Heart left ventricle (tissue), 16 donors: ENCODE measurements at regions not wholly inside any gene's neighbourhood (a gene's known extent, or its start where the extent isn't known, plus 50 kb on each side); places are given as distances from the start of the nearest gene placed in this dataset.

Experiments used
- ATAC-seq, 4 donors: fragments of 200-7000 bp; cut with Tn5 transposase; one replicate each; pipeline ENCODE4 v1.9.1; 2020 to 2022; ENCODE audit warnings: moderate library complexity in 4 of 4, mild to moderate bottlenecking in 3 of 4, moderate number of reproducible peaks in 1 of 4
- DNase-seq, 5 donors: peaks; one replicate each; pipeline ENCODE4 v3.0.0-alpha.2; 2020
- H3K27ac ChIP-seq, 12 donors: fragments of 200-600 bp; sonication (generic) in 4 of 12; one replicate each; pipeline versions ENCODE4 v1.5.0 to v1.8.0; 2016 to 2022; ENCODE audit warnings: mild to moderate bottlenecking in 2 of 12
- H3K27me3 ChIP-seq, 9 donors: fragments of 200-600 bp; sonication (generic) in 2 of 9; one replicate each; pipeline versions ENCODE4 v1.5.1 to v1.8.0; 2016 to 2022; ENCODE audit warnings: mild to moderate bottlenecking in 3 of 9
- H3K36me3 ChIP-seq, 9 donors: fragments of 200-600 bp; sonication (generic) in 2 of 9; one replicate each; pipeline versions ENCODE4 v1.5.0 to v1.8.0; 2018 to 2022; ENCODE audit warnings: mild to moderate bottlenecking in 2 of 9
- H3K4me1 ChIP-seq, 12 donors: fragments of 200-600 bp; sonication (generic) in 4 of 12; one replicate each; pipeline versions ENCODE4 v1.5.0 to v1.8.0; 2016 to 2022; ENCODE audit warnings: mild to moderate bottlenecking in 3 of 12
- H3K4me3 ChIP-seq, 12 donors: fragments of 200-600 bp; sonication (generic) in 4 of 12; one replicate each; pipeline versions ENCODE4 v1.5.0 to v1.8.0; 2017 to 2022; ENCODE audit warnings: mild to moderate bottlenecking in 9 of 12, moderate library complexity in 4 of 12
- H3K9me3 ChIP-seq, 12 donors: fragments of 200-600 bp; sonication (generic) in 4 of 12; one replicate each; pipeline versions ENCODE4 v1.5.0 to v1.8.0; 2016 to 2022; ENCODE audit warnings: mild to moderate bottlenecking in 1 of 12
- POLR2A ChIP-seq, 2 donors: fragments of 450-650 bp; IDR thresholded peaks; one replicate each; pipeline ENCODE4 v1.6.1; 2017; ENCODE audit warnings: antibody characterized with exemption in 2 of 2, mild to moderate bottlenecking in 2 of 2, moderate library complexity in 2 of 2
- WGBS, 4 donors: extraction: QIAGEN DNeasy Blood & Tissue Kit in 2 of 4; methylation state at CpG; one replicate each; pipeline versions ENCODE4 v1.1.5 to v1.1.7; 2013 to 2018; 5-methylcytosine and 5-hydroxymethylcytosine counted together
- intact Hi-C, 10 donors: fragments of 100-400 bp; cut with DNase I; formaldehyde crosslinking; loops; one replicate each; pipeline versions ENCODE4 v1.11.1 to v1.14.2; 2022
- TF ChIP-seq, protein P1 (sequence below), 12 donors: fragments of 200-600 bp; sonication (generic) in 4 of 12; IDR thresholded peaks; one replicate each; pipeline versions ENCODE4 v1.5.0 to v1.8.0; 2018 to 2022; ENCODE audit warnings: antibody characterized with exemption in 12 of 12, mild to moderate bottlenecking in 5 of 12
- donor health status: ischemic (EF 13 %, LVEDD 7.1; RV severe dilation, severe dysfunction).
- donor health status: healthy with polysubstance abuse.
- donor health status: DM: no; HTN: yes; CAD: no.
- donor health status: DM: no; HTN: no; CAD: no.
- donor health status: ischemic (EF 25% LVEDD 6.9; RV normal size, moderate dysfunction).
- donor health status: ischemic (EF 25% LVEDD 5.7; RV mildly dilated, moderate dysfunction).
- donor health status: healthy.
- donor health status: DM: yes; HTN: yes; CAD: no.
- donor health status: ischemic (EF 35%, LVEDD 5.7; RV mildly dilated, moderate dysfunction).
- donor health status: nonischemic (EF 11% LVEDD 7.7; RV severe dilation, severe dysfunction).
- donor health status: DM: yes; HTN: yes; CAD: no.
- donor health status: PGD.
- donor health status: ischemic (EF 29% LVEDD 5.4; RV normal size, mild dysfunction).
- donor health status: nonischemic (EF 23%, LVEDD 6.1; RV moderate dilation, normal function).

DNA sequence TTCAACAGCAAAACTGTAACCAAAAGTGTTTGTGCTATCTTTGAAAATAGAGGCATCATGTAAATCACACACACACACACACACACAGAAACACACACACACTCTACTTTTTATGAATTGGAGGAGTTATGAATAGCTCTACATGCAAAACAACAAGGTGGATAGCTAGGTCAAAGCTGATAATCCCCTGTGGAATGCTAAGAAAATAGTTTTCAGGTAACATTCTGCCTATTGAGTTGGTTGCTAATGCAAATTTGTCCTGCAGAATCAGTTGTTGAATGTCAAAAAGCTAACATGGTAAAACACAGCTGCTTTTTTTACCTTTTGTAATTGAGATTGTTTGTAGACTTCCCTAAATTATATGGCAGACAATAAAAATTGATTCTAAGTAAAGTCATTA is 1658.4 kb upstream of the RAG2 start:
- Histone ChIP-seq H3K27me3 (no peaks in the 10 kb centered on the region), H3K4me3 (no peak overlapping the region), H3K36me3 (no peaks in the 10 kb centered on the region), H3K9me3 (no peaks in the 10 kb centered on the region), H3K4me1 (no peaks in the 10 kb centered on the region), H3K27ac (no peak overlapping the region)
- TF ChIP-seq, protein P1, sequence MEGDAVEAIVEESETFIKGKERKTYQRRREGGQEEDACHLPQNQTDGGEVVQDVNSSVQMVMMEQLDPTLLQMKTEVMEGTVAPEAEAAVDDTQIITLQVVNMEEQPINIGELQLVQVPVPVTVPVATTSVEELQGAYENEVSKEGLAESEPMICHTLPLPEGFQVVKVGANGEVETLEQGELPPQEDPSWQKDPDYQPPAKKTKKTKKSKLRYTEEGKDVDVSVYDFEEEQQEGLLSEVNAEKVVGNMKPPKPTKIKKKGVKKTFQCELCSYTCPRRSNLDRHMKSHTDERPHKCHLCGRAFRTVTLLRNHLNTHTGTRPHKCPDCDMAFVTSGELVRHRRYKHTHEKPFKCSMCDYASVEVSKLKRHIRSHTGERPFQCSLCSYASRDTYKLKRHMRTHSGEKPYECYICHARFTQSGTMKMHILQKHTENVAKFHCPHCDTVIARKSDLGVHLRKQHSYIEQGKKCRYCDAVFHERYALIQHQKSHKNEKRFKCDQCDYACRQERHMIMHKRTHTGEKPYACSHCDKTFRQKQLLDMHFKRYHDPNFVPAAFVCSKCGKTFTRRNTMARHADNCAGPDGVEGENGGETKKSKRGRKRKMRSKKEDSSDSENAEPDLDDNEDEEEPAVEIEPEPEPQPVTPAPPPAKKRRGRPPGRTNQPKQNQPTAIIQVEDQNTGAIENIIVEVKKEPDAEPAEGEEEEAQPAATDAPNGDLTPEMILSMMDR (IDR thresholded peaks at IDR 0.05), result no peak
- TF ChIP-seq POLR2A (IDR thresholded peaks at IDR 0.05), result no peak
- ATAC-seq (no peak), DNase-seq (no peak)
- intact Hi-C loops, result no loop called here

DNA sequence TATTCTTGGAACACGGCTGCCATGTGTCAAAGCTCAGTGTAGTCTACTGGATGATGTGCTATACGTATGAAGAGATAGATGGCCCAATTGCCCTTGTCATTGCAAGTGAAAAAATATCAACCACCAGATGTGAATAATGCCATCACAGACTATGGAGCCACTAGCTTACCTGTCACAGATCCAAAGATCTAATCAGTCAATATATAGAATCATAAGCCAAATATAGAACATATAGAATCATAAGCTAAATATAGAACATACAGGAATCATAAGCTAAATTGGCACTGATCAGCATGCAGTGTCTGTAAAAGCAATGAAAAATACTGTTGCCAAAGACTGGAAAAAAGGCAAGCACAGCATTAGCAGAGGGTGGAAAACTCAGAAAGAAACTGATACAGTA is 1656.9 kb upstream of the RAG2 start:
- intact Hi-C loops, result no loop called here
- H3K4me3 ChIP-seq, result no peak overlapping the region
- no peak overlapping the region for H3K27ac ChIP-seq
- no peaks in the 10 kb centered on the region for H3K36me3 ChIP-seq
- no peaks in the 10 kb centered on the region for H3K9me3 ChIP-seq
- no peak for DNase-seq
- TF ChIP-seq, protein P1 (IDR thresholded peaks at IDR 0.05), result no peak
- no peaks in the 10 kb centered on the region for H3K27me3 ChIP-seq
- 39 to 61% (median 54%) methylated on average over 2 of the region's 2 CpGs for WGBS, 4 donors
- no peak for ATAC-seq
- no peaks in the 10 kb centered on the region for H3K4me1 ChIP-seq

DNA sequence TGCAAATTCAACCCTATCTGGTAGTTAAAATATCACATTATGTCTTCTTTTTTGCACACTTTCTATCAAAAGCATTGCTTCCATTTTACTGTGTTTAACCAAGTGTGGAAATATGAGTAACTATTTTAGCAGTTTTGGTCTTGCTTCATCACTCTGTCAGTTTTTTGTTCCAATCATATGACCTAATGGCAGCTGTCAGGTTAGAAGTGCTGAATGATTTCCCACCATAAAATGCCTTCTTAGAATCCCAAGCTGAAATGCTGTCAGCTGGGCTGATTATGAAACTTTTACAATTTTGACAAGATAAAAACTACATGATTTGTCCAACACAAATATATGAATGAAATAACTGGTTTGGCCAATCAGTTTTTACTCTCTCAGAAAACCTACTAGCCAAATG is 1654.6 kb upstream of the RAG2 start:
- Histone ChIP-seq H3K27ac (no peak overlapping the region), H3K4me3 (no peak overlapping the region), H3K4me1 (no peaks in the 10 kb centered on the region), H3K27me3 (no peaks in the 10 kb centered on the region), H3K9me3 (no peaks in the 10 kb centered on the region), H3K36me3 (no peaks in the 10 kb centered on the region)
- TF ChIP-seq POLR2A (IDR thresholded peaks at IDR 0.05), result no peak
- TF ChIP-seq, protein P1 (IDR thresholded peaks at IDR 0.05), result no peak
- ATAC-seq (peak in 1 of 4 donors; percentile 28), DNase-seq (no peak)
- intact Hi-C loops, result no loop called here

DNA sequence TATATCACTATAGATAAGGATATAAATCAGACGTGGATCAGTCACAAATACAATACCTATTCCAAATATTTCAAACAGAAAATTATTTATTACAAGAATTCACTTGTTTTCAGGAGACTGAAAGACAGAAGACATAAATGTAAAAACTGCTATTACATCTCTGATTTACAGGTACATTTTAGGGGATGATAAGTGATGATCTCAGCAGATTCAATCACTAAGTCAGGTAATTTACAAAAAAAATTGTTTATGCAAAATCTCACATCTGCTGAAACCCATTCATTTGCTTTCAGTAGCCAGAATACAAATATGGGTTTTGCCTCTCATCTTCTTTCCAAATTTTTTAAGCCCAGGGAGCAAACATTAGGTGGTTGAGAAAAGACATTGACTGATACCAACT is 1648.4 kb upstream of the RAG2 start:
- no peaks in the 10 kb centered on the region for H3K27me3 ChIP-seq
- intact Hi-C loops, result no loop called here
- no peaks in the 10 kb centered on the region for H3K4me1 ChIP-seq
- no peak for DNase-seq
- H3K4me3 ChIP-seq, result no peak overlapping the region
- H3K9me3 ChIP-seq, result no peaks in the 10 kb centered on the region
- H3K36me3 ChIP-seq, result no peaks in the 10 kb centered on the region
- ATAC-seq, result no peak
- WGBS, 4 donors, result 51 to 62% (median 58%) methylated on average over 1 of the region's 1 CpG
- H3K27ac ChIP-seq, result no peak overlapping the region
- no peak for TF ChIP-seq POLR2A (IDR thresholded peaks at IDR 0.05)
- TF ChIP-seq, protein P1 (IDR thresholded peaks at IDR 0.05), result no peak
